T-helper 2 cell treated with Interferon-gamma antibody and Interleukin-4, amounts not matched to agents 5 μg/mL and 100 μg/mL, for 36 hours (primary cell): ENCODE measurements at regions not wholly inside any gene's neighbourhood (a gene's known extent, or its start where the extent isn't known, plus 50 kb on each side); places are given as distances from the start of the nearest gene placed in this dataset.

ENCODE experiments used
- DNase-seq: peaks from one replicate; pipeline ENCODE4 v3.0.0; 2021; ENCODE audit warnings: low spot score
- H3K27ac Mint-ChIP-seq: one replicate; pipeline ENCODE4 v1.8.0; 2021; ENCODE audit warnings: mild to moderate bottlenecking, mixed read lengths
- H3K27me3 Mint-ChIP-seq: one replicate; pipeline ENCODE4 v1.8.0; 2021; ENCODE audit warnings: low read depth, mixed read lengths
- H3K36me3 Mint-ChIP-seq: one replicate; pipeline ENCODE4 v1.8.0; 2021; ENCODE audit warnings: low read depth, mixed read lengths
- H3K4me1 Mint-ChIP-seq: one replicate; pipeline ENCODE4 v1.8.0; 2021; ENCODE audit warnings: low read depth, mixed read lengths
- H3K4me3 Mint-ChIP-seq: one replicate; pipeline ENCODE4 v1.8.0; 2022; ENCODE audit warnings: mild to moderate bottlenecking, moderate library complexity, mixed read lengths
- H3K9me3 Mint-ChIP-seq: one replicate; pipeline ENCODE4 v1.8.0; 2021; ENCODE audit warnings: mixed read lengths

DNA sequence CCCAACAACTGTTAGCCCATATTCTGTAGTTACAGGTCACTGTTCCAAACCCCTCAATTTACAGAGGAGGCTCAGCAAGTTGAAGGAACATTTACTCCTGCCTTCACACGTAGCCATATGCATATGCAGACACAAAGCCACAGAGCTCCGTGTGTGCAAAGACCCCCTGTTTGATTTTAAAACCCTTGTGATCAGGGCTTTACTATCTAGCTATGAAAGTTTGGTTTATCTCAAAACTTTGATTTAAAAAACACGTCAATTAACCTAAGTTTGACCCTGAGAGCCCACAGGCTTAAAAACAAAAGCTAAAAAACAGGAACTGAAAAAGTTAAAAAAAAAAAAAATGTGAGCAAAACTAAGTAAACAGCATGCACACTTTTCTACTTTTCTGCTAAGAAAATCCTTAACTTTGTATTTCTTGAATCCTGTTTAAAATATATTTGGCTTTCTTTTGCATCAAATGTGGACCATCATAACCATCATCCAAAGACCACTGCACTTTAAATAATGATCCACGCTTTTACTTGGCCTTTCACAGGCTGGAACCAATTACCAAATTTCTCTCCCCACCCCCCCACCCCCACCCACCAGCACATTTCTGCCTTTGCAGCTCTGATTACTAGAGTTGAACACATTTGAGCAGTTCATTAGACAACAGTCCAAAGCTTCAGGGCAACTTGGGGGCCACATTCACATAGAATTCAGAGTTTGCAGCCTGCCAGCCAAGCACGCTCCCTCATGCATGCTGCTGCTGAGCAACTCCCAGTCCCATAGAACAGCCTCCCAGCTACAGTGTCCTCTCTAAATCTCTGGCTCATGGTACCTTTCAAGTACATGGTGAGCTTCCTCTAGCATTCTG is 128.8 kb upstream of the MAP3K1 start:
- no peak overlapping the region for H3K27ac Mint-ChIP-seq
- H3K36me3 Mint-ChIP-seq: peaks cover 17% of the 10 kb centered on the region
- no peaks in the 10 kb centered on the region for H3K9me3 Mint-ChIP-seq
- no peaks in the 10 kb centered on the region for H3K27me3 Mint-ChIP-seq
- H3K4me3 Mint-ChIP-seq: no peak overlapping the region
- no peak for DNase-seq
- H3K4me1 Mint-ChIP-seq: peaks cover 54% of the 10 kb centered on the region

DNA sequence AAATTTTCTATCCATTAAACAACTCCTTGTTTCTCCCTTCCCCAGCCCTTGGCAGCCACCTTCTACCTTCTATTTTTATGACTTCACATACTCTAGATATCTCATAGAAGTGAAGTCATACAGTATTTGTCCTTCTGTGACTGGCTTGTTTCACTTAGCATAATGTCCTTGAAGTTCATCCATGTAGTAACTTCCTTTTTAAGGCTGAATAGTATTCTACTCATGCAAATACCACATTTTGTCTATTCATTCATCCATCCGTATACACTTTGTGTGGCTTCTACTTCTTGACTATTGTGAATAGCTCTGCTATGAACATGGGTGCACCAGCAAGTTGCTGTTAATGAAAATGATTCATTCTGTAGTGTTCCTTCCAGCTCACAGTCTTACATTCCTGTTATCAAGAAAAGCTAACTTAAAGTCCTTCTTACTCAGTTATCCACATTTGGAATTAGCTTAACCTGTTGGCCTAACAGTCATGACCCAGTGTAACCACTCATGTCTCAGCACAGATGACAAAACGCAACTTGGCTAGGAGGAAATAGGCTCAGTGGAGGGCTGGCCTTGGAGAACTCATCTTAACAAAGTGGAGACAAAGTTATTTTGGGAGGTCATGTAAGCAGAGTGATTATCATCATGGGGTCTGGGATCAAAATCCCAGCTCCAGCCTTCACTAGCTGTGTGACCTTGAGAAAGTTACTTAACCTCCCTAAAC is 129.7 kb upstream of the MAP3K1 start:
- peaks cover 45% of the 10 kb centered on the region for H3K4me1 Mint-ChIP-seq

DNA sequence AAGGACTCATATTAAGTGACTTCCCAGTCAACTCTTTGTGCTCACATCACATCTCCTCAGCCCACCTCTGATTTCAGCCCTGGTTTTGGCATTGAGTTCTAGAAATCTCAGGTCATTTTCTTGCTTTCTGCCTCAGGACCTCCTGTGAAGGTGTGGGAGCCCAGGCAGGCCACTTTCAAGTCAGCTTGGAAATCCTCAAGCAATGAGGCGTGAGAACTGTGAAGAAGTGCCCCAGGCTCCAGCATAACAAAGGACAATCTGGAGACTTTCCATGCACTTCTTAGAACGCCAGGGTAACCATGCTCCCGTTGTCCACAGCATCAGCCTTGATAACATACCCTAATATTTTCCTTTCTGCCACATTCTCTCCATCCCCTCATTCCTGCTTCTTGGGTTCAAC is 131.2 kb upstream of the MAP3K1 start:
- DNase-seq: no peak
- no peak overlapping the region for H3K27ac Mint-ChIP-seq
- no peaks in the 10 kb centered on the region for H3K9me3 Mint-ChIP-seq
- peaks cover 34% of the 10 kb centered on the region for H3K4me1 Mint-ChIP-seq
- H3K36me3 Mint-ChIP-seq: peaks cover 3% of the 10 kb centered on the region
- no peak overlapping the region for H3K4me3 Mint-ChIP-seq
- H3K27me3 Mint-ChIP-seq: peaks cover 7% of the 10 kb centered on the region

More for the DNA sequence above, 129.7 kb upstream of the MAP3K1 start:
- peak overlapping the region; percentile 7 for H3K4me3 Mint-ChIP-seq
- H3K27ac Mint-ChIP-seq: no peak overlapping the region
- peaks cover 13% of the 10 kb centered on the region for H3K36me3 Mint-ChIP-seq
- H3K9me3 Mint-ChIP-seq: no peaks in the 10 kb centered on the region
- no peak for DNase-seq
- no peaks in the 10 kb centered on the region for H3K27me3 Mint-ChIP-seq

DNA sequence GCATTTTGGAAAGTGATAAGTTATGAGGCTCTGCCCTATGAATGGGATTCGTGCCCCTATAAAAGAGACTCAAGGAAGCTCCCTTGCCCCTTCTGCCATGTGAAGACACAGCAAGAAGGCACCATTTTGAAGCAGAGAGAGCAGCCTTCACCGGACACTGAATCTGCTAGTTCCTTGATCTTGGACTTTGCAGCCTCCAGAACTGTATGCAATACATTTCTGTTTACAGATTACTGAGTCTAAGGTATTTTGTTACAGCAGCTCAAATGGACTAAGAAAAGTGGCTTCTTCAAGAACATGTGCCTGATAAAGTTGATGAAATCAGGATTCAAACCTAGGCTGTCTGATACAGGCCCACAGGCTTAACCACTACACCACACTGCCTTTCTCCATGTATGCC is 131.6 kb upstream of the MAP3K1 start:
- Mint-ChIP-seq H3K36me3 (peaks cover 3% of the 10 kb centered on the region), H3K4me1 (peaks cover 36% of the 10 kb centered on the region), H3K27me3 (peaks cover 10% of the 10 kb centered on the region), H3K9me3 (no peaks in the 10 kb centered on the region), H3K4me3 (no peak overlapping the region), H3K27ac (no peak overlapping the region)
- DNase-seq: no peak

DNA sequence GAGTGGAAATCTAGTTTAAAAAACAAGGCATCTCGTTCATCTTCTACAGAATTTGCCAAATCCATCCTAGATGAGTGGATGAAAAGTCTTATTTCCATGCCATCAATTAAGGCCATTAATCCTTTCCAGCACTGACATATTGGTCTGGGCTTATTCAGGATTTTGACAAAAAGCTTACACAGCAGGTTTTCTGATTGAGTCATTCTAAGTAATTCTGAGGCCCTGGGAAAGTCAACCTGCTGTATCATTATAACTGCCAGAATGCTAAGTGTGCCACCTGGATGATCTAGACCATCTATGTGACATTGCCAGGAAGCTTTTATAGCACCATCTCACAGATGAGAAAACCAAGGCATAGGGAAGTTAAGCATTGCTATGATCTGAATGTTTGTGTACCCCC is 132.1 kb upstream of the MAP3K1 start:
- Mint-ChIP-seq H3K27ac (no peak overlapping the region), H3K4me3 (no peak overlapping the region), H3K9me3 (no peaks in the 10 kb centered on the region), H3K27me3 (peaks cover 10% of the 10 kb centered on the region), H3K4me1 (peaks cover 31% of the 10 kb centered on the region), H3K36me3 (no peaks in the 10 kb centered on the region)
- no peak for DNase-seq

DNA sequence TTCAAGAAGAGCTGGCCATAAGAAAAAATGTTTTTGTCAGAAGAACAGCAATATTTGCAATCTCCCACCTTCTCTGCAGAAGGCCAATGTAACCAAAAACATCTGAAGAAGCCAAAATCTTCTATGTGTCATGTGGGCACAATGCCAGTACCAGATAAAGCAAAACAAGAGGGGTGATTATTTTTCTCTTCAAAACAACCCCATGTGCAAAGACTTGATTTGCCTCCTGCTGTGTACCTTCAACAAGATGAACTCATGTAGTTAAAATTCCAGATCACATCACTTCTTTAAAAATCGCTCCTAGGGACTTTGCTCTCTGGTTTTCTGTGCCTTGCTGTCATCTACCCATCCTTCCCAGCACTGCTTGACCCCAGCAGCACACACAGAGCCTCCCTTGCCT is 134.0 kb upstream of the MAP3K1 start:
- Mint-ChIP-seq H3K9me3 (no peaks in the 10 kb centered on the region), H3K36me3 (peaks cover 3% of the 10 kb centered on the region), H3K4me1 (peaks cover 21% of the 10 kb centered on the region), H3K27ac (no peak overlapping the region), H3K27me3 (peaks cover 10% of the 10 kb centered on the region), H3K4me3 (no peak overlapping the region)
- no peak for DNase-seq

DNA sequence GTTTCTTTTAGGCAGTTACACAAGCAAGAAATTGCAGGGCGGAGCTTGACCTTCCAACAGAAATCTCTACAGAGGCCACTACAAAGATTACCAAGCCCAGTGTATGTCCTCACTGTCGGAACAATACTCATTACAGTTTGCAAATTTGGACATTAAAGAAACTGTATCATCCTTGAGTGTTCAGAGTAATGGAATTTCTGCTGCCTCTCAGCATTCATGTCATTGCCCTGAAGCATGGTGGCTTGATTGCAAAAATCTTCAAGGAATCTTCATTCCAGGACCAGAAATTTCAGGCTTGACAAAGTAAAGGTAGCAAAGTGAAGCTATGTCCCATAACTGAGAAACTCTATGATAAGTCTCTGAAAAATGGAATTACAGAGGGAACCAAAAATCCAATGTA is 134.6 kb upstream of the MAP3K1 start:
- Mint-ChIP-seq H3K4me3 (no peak overlapping the region), H3K27ac (no peak overlapping the region), H3K36me3 (peaks cover 3% of the 10 kb centered on the region), H3K4me1 (peaks cover 18% of the 10 kb centered on the region), H3K27me3 (peaks cover 10% of the 10 kb centered on the region), H3K9me3 (no peaks in the 10 kb centered on the region)
- DNase-seq: no peak

DNA sequence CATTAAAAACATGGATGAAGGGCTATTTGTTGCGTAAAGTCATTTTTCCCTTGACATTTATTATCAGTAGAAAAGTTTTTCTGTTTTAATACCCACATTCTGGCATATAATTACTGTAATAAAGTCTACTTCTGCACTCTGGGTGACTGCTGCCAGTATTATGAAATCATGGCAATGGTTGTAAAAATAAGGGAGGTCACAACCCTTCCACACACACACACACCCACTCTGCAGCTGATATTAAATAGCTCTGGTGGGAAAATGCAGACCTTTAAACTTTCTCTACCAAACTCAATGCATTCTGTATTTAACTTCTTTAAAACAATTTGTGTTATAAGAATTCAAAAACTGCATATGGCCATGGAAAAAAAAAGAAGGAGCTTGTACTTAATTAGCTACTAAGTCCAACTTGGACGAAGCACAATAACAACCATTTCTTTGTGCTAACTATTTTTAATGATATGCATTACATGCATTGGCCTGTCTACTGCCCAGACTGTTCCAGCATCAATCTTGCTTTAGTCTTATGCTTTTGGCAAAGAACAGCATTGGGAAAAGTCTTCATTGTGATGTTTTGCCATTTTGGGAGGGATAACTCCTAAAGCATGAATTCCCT is 137.6 kb upstream of the MAP3K1 start:
- peaks cover 7% of the 10 kb centered on the region for H3K9me3 Mint-ChIP-seq
- DNase-seq: no peak
- H3K27ac Mint-ChIP-seq: no peak overlapping the region
- no peak overlapping the region for H3K4me3 Mint-ChIP-seq
- peaks cover 4% of the 10 kb centered on the region for H3K36me3 Mint-ChIP-seq
- H3K4me1 Mint-ChIP-seq: peaks cover 19% of the 10 kb centered on the region
- peaks cover 10% of the 10 kb centered on the region for H3K27me3 Mint-ChIP-seq

DNA sequence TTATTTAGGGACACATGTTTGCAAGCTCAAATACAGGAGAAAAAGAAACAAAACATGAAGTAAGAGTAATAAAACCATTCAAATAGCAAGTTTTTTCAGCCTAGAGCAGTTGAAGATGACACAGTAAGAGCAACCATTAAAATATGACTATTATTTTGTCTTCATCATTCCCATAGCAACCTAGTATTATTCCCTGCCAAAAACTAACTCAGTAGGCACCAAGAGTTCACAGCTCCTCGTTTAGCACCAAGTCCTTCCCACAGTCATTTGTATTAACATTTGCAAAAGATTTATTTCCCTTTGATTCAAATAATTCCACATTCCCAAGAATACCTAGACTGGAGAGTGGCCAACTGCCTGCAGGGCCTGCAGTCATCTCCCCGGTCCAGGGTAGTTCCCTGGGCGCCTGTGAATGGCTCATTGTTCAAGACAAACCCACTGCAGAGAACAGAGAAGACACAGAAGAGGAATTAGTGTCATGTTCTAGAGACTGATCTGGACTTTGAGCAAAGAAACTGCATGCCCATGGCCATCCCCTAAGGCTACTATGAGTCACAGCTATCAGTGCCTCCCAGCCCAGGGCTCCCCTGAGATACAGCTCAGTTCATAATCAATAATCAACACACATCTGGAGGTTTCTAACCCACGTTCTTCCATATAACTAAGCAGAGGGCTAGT is 139.1 kb upstream of the MAP3K1 start:
- H3K27ac Mint-ChIP-seq: no peak overlapping the region
- peaks cover 10% of the 10 kb centered on the region for H3K27me3 Mint-ChIP-seq
- H3K4me1 Mint-ChIP-seq: peaks cover 21% of the 10 kb centered on the region

DNA sequence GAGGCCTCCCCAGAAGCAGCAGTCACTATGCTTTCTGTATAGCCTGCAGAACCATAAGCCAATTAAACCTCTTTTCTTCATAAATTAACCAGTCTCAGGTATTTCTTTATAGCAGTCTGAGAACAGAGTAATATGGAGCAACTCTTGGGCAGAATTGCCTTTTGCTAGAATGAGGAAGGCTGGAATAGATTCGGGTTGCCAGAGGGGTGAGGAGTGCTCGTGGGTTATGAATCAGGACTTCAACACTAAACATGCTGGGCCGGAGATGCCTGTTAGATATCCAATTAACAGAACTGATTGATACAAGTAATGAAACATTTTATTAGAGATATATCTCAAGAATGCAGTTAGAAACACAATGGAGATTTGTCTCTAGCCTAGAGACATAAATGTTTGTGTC is 140.9 kb upstream of the MAP3K1 start:
- Mint-ChIP-seq H3K4me3 (no peak overlapping the region), H3K4me1 (peaks cover 37% of the 10 kb centered on the region), H3K9me3 (peaks cover 7% of the 10 kb centered on the region), H3K27ac (no peak overlapping the region), H3K27me3 (peaks cover 6% of the 10 kb centered on the region), H3K36me3 (peaks cover 6% of the 10 kb centered on the region)
- no peak for DNase-seq

More for the DNA sequence above, 139.1 kb upstream of the MAP3K1 start:
- DNase-seq: no peak
- H3K36me3 Mint-ChIP-seq: peaks cover 4% of the 10 kb centered on the region
- H3K9me3 Mint-ChIP-seq: peaks cover 7% of the 10 kb centered on the region
- H3K4me3 Mint-ChIP-seq: no peak overlapping the region

DNA sequence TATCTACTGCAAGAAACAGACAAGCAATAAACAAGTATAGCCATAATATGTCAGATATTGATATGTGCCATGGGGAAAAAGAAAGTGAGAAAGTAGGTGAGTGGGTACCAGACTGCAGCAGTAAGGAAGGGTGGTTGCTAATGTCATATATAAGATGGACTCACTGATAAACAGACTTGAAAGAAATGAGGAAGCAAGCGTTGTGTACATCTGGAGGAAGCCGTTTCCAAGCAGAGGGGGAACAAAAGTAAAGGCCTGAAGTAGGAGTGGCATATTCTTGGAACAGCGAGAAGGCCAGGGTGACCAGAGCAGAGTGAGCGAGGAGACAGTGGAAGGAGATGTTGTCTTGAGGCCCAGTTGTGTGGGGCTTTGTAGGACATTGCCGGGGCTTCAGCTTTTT is 142.2 kb upstream of the MAP3K1 start:
- H3K27ac Mint-ChIP-seq: peak overlapping the region; percentile 76
- no peak overlapping the region for H3K4me3 Mint-ChIP-seq

DNA sequence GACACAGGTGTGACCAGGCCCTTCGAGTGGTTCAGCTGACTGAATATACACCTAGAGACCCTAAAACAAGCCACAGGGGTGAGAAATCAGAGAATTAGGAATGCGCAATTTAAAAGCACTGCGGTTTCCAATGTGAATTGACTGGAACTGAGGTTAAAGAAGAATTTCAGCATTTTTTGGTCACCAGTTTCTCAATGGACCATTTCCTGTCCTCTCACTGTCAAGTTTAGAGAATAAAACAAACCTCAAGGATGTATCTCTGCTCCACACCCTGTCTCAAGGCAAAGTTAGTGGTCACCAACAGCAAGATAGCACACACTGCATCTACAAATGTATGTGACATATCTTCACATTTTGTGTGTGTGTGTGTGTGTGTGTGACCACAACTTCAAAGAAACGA is 143.8 kb upstream of the MAP3K1 start:
- Mint-ChIP-seq H3K4me1 (peaks cover 43% of the 10 kb centered on the region), H3K36me3 (peaks cover 7% of the 10 kb centered on the region), H3K4me3 (no peak overlapping the region), H3K27ac (no peak overlapping the region), H3K9me3 (peaks cover 7% of the 10 kb centered on the region), H3K27me3 (peaks cover 3% of the 10 kb centered on the region)
- no peak for DNase-seq

More for the DNA sequence above, 142.2 kb upstream of the MAP3K1 start:
- Mint-ChIP-seq H3K9me3 (peaks cover 7% of the 10 kb centered on the region), H3K27me3 (no peaks in the 10 kb centered on the region), H3K36me3 (peaks cover 6% of the 10 kb centered on the region), H3K4me1 (peaks cover 40% of the 10 kb centered on the region)
- no peak for DNase-seq

DNA sequence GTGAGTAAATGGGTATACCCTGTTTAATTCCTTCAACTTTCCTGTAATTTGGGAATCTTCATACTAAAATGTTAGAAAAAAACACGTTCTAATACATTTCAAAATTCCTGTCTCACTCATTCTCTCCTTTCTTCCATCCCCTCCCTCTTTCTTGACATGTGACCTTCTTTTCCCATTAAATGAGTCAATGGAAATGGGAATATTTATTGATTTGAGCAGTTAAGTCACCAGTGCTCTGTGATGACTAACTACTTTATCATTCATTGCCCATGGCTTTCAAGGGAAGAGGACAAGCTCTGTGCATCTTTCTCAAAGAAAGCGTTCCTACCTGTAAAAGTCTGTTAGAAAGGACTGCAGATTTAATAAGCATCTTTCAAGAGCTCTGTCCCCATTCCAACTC is 144.4 kb upstream of the MAP3K1 start:
- Mint-ChIP-seq H3K4me3 (no peak overlapping the region), H3K36me3 (peaks cover 7% of the 10 kb centered on the region), H3K9me3 (peaks cover 7% of the 10 kb centered on the region), H3K4me1 (peaks cover 45% of the 10 kb centered on the region), H3K27ac (peak overlapping the region; percentile 10), H3K27me3 (peaks cover 7% of the 10 kb centered on the region)
- no peak for DNase-seq
